AG04449 (cell line): ENCODE measurements at regions not wholly inside any gene's neighbourhood (a gene's known extent, or its start where the extent isn't known, plus 50 kb on each side); places are given as distances from the start of the nearest gene placed in this dataset.

Source experiments
- CTCF ChIA-PET: fragments of 350-600 bp; formaldehyde crosslinking; extraction: SDS; loops from one replicate; lab custom pipeline; 2021; ENCODE audit warnings: antibody characterized with exemption; lab: Yijun Ruan, JAX
- POLR2A ChIA-PET: fragments of 400-600, 350-600 bp; formaldehyde crosslinking; extraction: SDS; loops from one replicate; lab custom pipeline; 2020; ENCODE audit warnings: antibody characterized with exemption, inconsistent platforms; lab: Yijun Ruan, JAX
- DNase-seq: peaks from one replicate; pipeline ENCODE4 v3.0.0-alpha.2; 2010; ENCODE audit warnings: low read depth, low spot score
- H3K4me3 ChIP-seq: 2 replicates; pipeline ENCODE4 v1.5.1; 2011; ENCODE audit warnings: low read depth, mild to moderate bottlenecking, control low read depth, low read length
- TF ChIP-seq, protein P1 (sequence below): IDR thresholded peaks from one replicate; pipeline ENCODE4 v1.5.1; 2011; ENCODE audit warnings: mild to moderate bottlenecking, moderate library complexity, low read length, control low read depth, inconsistent platforms; ENCODE audit not compliant: insufficient read depth; ENCODE audit errors: missing control alignments

- TF ChIP-seq, protein P1, sequence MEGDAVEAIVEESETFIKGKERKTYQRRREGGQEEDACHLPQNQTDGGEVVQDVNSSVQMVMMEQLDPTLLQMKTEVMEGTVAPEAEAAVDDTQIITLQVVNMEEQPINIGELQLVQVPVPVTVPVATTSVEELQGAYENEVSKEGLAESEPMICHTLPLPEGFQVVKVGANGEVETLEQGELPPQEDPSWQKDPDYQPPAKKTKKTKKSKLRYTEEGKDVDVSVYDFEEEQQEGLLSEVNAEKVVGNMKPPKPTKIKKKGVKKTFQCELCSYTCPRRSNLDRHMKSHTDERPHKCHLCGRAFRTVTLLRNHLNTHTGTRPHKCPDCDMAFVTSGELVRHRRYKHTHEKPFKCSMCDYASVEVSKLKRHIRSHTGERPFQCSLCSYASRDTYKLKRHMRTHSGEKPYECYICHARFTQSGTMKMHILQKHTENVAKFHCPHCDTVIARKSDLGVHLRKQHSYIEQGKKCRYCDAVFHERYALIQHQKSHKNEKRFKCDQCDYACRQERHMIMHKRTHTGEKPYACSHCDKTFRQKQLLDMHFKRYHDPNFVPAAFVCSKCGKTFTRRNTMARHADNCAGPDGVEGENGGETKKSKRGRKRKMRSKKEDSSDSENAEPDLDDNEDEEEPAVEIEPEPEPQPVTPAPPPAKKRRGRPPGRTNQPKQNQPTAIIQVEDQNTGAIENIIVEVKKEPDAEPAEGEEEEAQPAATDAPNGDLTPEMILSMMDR = no peak
- ChIA-PET CTCF (interaction anchor here (0.6 to 1.2 kb wide), 9 partner anchors 9 to 344 kb away, joined by 3 to 6 read pairs (median 3); no protein-coding TSS in a partner anchor), POLR2A (interaction anchor here (1.1 kb wide), 1 partner anchor 119 kb away, joined by 5 read pairs; the partner anchor contains the start of gene NGF)
- H3K4me3 ChIP-seq = no peak overlapping the region
- DNase-seq = no peak
These were observed 119.2 kb upstream of the NGF start for GRCh38 chr1:115457289-115457688.

- TF ChIP-seq, protein P1 = no peak
- DNase-seq = no peak
- ChIA-PET CTCF (interaction anchor here (0.9 to 1.2 kb wide), 5 partner anchors 9 to 343 kb away, joined by 3 to 6 read pairs (median 4); no protein-coding TSS in a partner anchor), POLR2A (interaction anchor here (1.1 kb wide), 1 partner anchor 118 kb away, joined by 5 read pairs; the partner anchor contains the start of gene NGF)
- H3K4me3 ChIP-seq = no peak overlapping the region
These were observed 118.5 kb upstream of the NGF start for GRCh38 chr1:115456441-115456961.

DNA sequence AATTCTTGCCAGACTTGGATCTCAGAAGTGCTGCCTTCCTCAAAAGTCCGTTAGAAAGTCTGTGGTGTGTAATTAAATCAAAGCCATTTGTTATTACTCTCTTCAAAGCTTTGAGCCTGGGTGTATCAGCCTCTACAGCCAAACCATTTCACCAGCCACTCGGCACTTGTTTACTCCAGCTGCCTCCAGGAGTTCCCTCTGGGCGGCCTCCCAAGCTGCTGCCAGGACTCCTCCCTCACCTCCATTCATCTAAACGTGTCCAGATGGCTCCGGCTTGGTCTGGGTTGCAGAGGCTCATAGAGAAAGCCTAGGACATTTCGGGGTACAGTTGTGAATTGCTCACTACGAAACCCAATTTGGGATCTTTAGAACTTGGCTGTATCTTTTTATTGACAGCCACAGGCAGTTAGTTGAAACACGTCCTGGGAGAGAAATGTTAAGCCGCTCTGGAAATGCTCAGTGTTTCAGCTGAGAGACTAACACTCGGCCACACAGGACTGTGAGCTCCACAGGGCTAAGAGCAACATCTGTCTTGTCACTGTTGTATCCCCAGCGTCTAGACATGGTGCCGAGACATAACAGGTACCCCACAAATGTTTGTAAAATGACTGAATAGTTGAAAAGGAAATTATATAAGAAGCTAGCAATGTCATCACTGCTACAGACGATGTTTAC, 116.9 kb upstream of the NGF start:
- DNase-seq = no peak
- CTCF ChIA-PET = interaction anchor here (0.8 to 1.6 kb wide), 7 partner anchors 9 to 401 kb away, joined by 3 to 7 read pairs (median 4); no protein-coding TSS in a partner anchor
- POLR2A ChIA-PET = no interaction called here
- no peak overlapping the region for H3K4me3 ChIP-seq
- TF ChIP-seq, protein P1 = no peak

GRCh38 chr1:115453666-115454065, 115.6 kb upstream of the NGF start:
- H3K4me3 ChIP-seq = no peak overlapping the region
- TF ChIP-seq, protein P1 = no peak
- no peak for DNase-seq
- ChIA-PET CTCF (interaction anchor here (1.6 kb wide), 1 partner anchor 13 kb away, joined by 4 read pairs; no protein-coding TSS in a partner anchor), POLR2A (no interaction called here)

DNA sequence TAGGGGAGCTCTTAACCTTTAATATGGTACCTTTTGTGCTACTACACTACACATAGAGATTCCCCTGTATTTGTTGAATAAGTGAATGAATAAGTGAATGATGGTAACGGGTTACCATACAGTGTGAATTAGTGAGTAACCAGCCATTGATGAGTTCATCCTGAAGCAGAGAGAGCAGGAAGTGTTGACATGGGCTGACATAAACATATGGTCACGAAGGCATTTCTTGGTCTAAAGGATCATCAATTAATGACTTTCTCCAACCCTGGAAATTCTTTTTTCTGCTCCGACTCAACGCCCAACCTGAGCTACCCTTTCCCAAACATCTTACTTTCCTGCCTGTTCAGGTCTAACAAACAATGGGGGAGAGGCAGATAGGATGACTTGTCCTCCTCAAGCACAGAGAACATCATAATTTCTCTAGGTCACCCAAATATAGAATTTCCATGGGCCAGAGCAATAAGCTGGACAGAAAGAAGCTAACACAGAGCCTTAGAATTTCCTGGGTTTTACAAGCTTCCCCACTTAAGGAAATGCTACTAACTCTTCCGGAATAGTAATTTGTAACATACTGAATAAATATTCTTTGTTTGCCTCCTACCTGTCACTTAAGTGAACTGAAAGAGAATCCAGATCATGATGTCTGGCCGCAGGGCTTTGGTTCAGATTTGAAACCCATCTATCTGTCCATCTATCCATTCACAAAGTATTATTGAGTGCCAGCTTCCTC, 114.7 kb upstream of the NGF start:
- TF ChIP-seq, protein P1 = no peak
- ChIA-PET POLR2A (interaction anchor here (0.6 kb wide), 1 partner anchor 11 kb away, joined by 3 read pairs; no protein-coding TSS in a partner anchor), CTCF (interaction anchor here (1.2 to 1.6 kb wide), 4 partner anchors 14 to 315 kb away, joined by 3 to 9 read pairs (median 4); no protein-coding TSS in a partner anchor)
- DNase-seq = no peak
- H3K4me3 ChIP-seq = no peak overlapping the region
